ENCODE measurements at regions not wholly inside any gene's neighbourhood (a gene's known extent, or its start where the extent isn't known, plus 50 kb on each side); places are given as distances from the start of the nearest gene placed in this dataset.

DNA sequence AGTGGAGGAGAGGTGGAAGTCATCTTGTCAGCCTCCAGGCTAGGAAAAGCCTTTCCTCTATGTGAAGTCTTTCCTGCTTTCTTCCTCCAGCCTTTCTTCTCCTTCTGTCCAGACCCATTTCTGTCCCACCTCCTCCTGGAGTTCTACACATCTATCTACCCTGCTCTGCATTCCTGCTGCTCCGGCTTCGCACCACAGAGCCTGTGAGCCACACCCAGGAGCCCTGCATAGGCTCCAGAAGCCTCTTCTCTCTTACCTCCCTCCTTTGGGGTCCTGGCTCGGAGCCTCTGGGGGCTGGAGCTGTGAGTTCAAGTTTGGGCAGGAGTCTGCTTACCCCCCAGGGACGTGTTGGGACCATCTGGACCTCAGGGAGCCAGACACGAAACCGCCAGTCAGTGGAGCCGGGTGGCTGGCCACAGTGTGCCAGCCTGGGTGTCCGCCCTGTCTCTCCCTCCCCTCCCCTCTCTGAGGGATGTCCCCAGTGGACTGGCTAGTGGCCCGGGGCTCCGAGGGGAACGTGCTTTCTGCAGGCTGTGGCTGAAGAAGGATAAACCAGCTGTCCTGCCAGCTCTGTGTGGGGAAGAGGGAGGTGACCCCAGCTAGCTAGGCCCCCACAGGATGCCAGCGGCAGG, 99.2 kb downstream of the VEGFA start:
- TF ChIP-seq, protein P1, sequence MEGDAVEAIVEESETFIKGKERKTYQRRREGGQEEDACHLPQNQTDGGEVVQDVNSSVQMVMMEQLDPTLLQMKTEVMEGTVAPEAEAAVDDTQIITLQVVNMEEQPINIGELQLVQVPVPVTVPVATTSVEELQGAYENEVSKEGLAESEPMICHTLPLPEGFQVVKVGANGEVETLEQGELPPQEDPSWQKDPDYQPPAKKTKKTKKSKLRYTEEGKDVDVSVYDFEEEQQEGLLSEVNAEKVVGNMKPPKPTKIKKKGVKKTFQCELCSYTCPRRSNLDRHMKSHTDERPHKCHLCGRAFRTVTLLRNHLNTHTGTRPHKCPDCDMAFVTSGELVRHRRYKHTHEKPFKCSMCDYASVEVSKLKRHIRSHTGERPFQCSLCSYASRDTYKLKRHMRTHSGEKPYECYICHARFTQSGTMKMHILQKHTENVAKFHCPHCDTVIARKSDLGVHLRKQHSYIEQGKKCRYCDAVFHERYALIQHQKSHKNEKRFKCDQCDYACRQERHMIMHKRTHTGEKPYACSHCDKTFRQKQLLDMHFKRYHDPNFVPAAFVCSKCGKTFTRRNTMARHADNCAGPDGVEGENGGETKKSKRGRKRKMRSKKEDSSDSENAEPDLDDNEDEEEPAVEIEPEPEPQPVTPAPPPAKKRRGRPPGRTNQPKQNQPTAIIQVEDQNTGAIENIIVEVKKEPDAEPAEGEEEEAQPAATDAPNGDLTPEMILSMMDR (IDR thresholded peaks at IDR 0.05; ENCODE audit: borderline replicate concordance, extremely low read depth, low read length, poor library complexity, severe bottlenecking): no peak
- no peak for TF ChIP-seq EZH2 (IDR thresholded peaks at IDR 0.05; ENCODE audit: borderline replicate concordance, low read depth, low read length, severe bottlenecking)

Measured in DND-41 (cell line).